ENCODE measurements at regions not wholly inside any gene's neighbourhood (a gene's known extent, or its start where the extent isn't known, plus 50 kb on each side); places are given as distances from the start of the nearest gene placed in this dataset.

DNA sequence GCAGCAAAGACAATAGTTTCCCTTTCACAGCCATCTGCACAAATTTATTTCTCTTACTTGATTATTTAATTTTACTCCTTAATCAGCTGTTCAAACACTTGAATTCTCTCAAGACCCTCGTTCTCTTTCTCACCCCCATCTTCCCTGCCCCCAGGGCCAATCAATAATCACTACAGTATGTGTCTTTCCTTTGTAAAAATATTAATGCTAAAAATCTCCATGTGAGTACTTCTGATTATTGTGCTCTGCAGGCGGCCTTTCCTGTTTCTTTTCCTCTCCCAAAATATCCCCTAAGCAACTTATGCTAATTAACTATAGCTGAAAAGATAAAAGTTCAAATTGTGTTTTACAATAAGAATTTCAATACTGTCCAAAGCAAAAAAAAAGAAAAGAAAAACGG is 617.0 kb upstream of the CBLB start:
- TF ChIP-seq, protein P1, sequence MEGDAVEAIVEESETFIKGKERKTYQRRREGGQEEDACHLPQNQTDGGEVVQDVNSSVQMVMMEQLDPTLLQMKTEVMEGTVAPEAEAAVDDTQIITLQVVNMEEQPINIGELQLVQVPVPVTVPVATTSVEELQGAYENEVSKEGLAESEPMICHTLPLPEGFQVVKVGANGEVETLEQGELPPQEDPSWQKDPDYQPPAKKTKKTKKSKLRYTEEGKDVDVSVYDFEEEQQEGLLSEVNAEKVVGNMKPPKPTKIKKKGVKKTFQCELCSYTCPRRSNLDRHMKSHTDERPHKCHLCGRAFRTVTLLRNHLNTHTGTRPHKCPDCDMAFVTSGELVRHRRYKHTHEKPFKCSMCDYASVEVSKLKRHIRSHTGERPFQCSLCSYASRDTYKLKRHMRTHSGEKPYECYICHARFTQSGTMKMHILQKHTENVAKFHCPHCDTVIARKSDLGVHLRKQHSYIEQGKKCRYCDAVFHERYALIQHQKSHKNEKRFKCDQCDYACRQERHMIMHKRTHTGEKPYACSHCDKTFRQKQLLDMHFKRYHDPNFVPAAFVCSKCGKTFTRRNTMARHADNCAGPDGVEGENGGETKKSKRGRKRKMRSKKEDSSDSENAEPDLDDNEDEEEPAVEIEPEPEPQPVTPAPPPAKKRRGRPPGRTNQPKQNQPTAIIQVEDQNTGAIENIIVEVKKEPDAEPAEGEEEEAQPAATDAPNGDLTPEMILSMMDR (IDR thresholded peaks at IDR 0.05; ENCODE audit: borderline replicate concordance, extremely low read depth, low read length, poor library complexity, severe bottlenecking): no peak
- TF ChIP-seq EZH2 (IDR thresholded peaks at IDR 0.05; ENCODE audit: borderline replicate concordance, low read depth, low read length, severe bottlenecking): no peak
